ENCODE measurements at regions not wholly inside any gene's neighbourhood (a gene's known extent, or its start where the extent isn't known, plus 50 kb on each side); places are given as distances from the start of the nearest gene placed in this dataset.

DNA sequence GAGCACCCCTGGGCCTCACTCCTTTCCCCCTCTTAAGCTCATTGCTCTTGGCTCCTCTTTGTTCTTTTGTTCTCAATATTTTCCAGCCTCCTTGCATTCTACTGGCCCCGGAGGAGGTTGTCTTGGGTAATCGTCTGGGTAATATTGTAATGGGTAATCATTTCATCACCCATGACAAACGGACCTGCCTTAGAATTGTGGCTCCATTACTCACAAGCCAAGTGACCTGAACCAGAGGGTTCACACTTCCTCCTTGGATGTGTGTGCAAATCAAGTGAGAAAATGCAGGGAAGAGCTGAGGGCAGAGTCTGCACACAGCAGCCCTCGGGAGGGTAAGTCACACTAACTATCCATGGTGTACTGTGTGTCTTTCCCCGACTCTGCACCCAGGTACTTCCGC lies 305.0 kb downstream of the BUD13 start:
- Histone ChIP-seq H4K20me1 (ENCODE audit: insufficient read depth, low read length) (no peaks in the 10 kb centered on the region), H2AFZ (ENCODE audit: insufficient read depth, low read depth, low read length, poor library complexity, severe bottlenecking) (no peak overlapping the region), H3K9me3 (replicated peaks in 1 of 2; ENCODE audit: control insufficient read depth in 1 of 2, insufficient read depth in 1 of 2, low read length in 2 of 2) (no peaks in the 10 kb centered on the region), H3K9ac (ENCODE audit: insufficient read depth, low read length, poor library complexity, severe bottlenecking) (no peak overlapping the region), H3K4me3 (replicated peaks in 1 of 3; ENCODE audit: low read depth in 2 of 3, low read length in 3 of 3) (no peak overlapping the region), H3K27ac (ENCODE audit: low read depth in 1 of 2, low read length in 2 of 2) (no peak overlapping the region), H3K4me2 (replicated peaks; ENCODE audit: extremely low read depth, low read length, poor library complexity, severe bottlenecking) (no peak overlapping the region), H3K27me3 (ENCODE audit: control insufficient read depth in 2 of 2, insufficient read depth in 2 of 2, low read length in 2 of 2) (peaks cover 0 to 2% of the 10 kb centered on the region in 2 donors), H3K36me3 (replicated peaks in 1 of 2; ENCODE audit: control insufficient read depth in 1 of 2, insufficient read depth in 2 of 2, low read length in 2 of 2) (no peaks in the 10 kb centered on the region), H3K79me2 (ENCODE audit: insufficient read depth, low read length) (no peaks in the 10 kb centered on the region), H3K4me1 (ENCODE audit: control insufficient read depth in 1 of 2, insufficient read depth in 2 of 2, low read length in 2 of 2) (no peaks in the 10 kb centered on the region)
- TF ChIP-seq, protein P1, sequence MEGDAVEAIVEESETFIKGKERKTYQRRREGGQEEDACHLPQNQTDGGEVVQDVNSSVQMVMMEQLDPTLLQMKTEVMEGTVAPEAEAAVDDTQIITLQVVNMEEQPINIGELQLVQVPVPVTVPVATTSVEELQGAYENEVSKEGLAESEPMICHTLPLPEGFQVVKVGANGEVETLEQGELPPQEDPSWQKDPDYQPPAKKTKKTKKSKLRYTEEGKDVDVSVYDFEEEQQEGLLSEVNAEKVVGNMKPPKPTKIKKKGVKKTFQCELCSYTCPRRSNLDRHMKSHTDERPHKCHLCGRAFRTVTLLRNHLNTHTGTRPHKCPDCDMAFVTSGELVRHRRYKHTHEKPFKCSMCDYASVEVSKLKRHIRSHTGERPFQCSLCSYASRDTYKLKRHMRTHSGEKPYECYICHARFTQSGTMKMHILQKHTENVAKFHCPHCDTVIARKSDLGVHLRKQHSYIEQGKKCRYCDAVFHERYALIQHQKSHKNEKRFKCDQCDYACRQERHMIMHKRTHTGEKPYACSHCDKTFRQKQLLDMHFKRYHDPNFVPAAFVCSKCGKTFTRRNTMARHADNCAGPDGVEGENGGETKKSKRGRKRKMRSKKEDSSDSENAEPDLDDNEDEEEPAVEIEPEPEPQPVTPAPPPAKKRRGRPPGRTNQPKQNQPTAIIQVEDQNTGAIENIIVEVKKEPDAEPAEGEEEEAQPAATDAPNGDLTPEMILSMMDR (IDR thresholded peaks at IDR 0.05) = no peak
- H3K4me3 Mint-ChIP-seq = no peak overlapping the region
- peaks cover 1 to 9% (median 8%) of the 10 kb centered on the region in 3 donors for H3K27me3 Mint-ChIP-seq (ENCODE audit: low read depth in 3 of 3)
- H3K27ac Mint-ChIP-seq = no peak overlapping the region
- DNase-seq = no peak
- WGBS (ENCODE audit: insufficient coverage) = 89% methylated on average over 3 of the region's 6 CpGs
- intact Hi-C loops (cut with micrococcal nuclease) = no loop called here
- peaks cover 0 to 6% (median 0%) of the 10 kb centered on the region in 7 donors for H3K9me3 Mint-ChIP-seq
- H3K4me1 Mint-ChIP-seq = no peaks in the 10 kb centered on the region
- no peaks in the 10 kb centered on the region for H3K36me3 Mint-ChIP-seq

DNA sequence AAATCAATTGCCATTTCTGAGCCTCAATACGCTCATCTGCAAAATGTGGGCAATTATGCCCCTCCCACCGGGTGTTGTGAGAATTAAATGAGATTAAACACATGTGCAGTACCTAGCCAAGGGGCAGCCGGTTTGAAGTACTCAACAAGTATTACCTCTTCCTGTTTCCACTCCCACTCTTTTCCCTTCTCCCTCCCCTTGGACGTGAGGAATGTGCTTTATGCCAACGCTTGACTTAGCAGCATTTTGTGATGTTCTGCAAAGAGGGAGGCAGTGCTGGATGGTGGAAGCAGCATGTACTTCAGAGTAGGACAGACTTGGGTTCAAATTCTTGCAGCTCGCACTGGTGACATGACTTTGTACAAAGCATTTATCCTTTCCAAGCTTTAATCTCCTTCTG lies 306.0 kb downstream of the BUD13 start:
- Mint-ChIP-seq H3K27me3 (ENCODE audit: low read depth in 3 of 3) (peaks cover 3 to 9% (median 6%) of the 10 kb centered on the region in 3 donors), H3K4me3 (no peak overlapping the region)
- intact Hi-C loops (cut with micrococcal nuclease) = no loop called here

More for the DNA sequence above, 306.0 kb downstream of the BUD13 start:
- H3K27ac Mint-ChIP-seq = no peak overlapping the region
- Histone ChIP-seq H3K36me3 (replicated peaks in 1 of 2; ENCODE audit: control insufficient read depth in 1 of 2, insufficient read depth in 2 of 2, low read length in 2 of 2) (no peaks in the 10 kb centered on the region), H3K27me3 (ENCODE audit: control insufficient read depth in 2 of 2, insufficient read depth in 2 of 2, low read length in 2 of 2) (peaks cover 0 to 2% of the 10 kb centered on the region in 2 donors), H3K4me1 (ENCODE audit: control insufficient read depth in 1 of 2, insufficient read depth in 2 of 2, low read length in 2 of 2) (no peaks in the 10 kb centered on the region), H3K4me2 (replicated peaks; ENCODE audit: extremely low read depth, low read length, poor library complexity, severe bottlenecking) (no peak overlapping the region), H3K27ac (ENCODE audit: low read depth in 1 of 2, low read length in 2 of 2) (no peak overlapping the region), H4K20me1 (ENCODE audit: insufficient read depth, low read length) (no peaks in the 10 kb centered on the region), H2AFZ (ENCODE audit: insufficient read depth, low read depth, low read length, poor library complexity, severe bottlenecking) (no peak overlapping the region), H3K9me3 (replicated peaks in 1 of 2; ENCODE audit: control insufficient read depth in 1 of 2, insufficient read depth in 1 of 2, low read length in 2 of 2) (no peaks in the 10 kb centered on the region), H3K9ac (ENCODE audit: insufficient read depth, low read length, poor library complexity, severe bottlenecking) (no peak overlapping the region), H3K79me2 (ENCODE audit: insufficient read depth, low read length) (no peaks in the 10 kb centered on the region), H3K4me3 (replicated peaks in 1 of 3; ENCODE audit: low read depth in 2 of 3, low read length in 3 of 3) (no peak overlapping the region)
- H3K9me3 Mint-ChIP-seq = peaks cover 0 to 3% (median 0%) of the 10 kb centered on the region in 7 donors
- H3K4me1 Mint-ChIP-seq = no peaks in the 10 kb centered on the region
- no peaks in the 10 kb centered on the region for H3K36me3 Mint-ChIP-seq
- DNase-seq = no peak
- 92% methylated on average over 2 of the region's 6 CpGs for WGBS (ENCODE audit: insufficient coverage)
- TF ChIP-seq, protein P1 (IDR thresholded peaks at IDR 0.05) = no peak

Measured in CD14-positive monocyte (primary cell).